T-cell (primary cell): ENCODE measurements at regions not wholly inside any gene's neighbourhood (a gene's known extent, or its start where the extent isn't known, plus 50 kb on each side); places are given as distances from the start of the nearest gene placed in this dataset.
"Not testable (repeated sequence)": the region's sequence is repeated elsewhere in the genome, so short reads cannot be mapped to it uniquely, and the experiment has no call there.

Experiments
- ATAC-seq, 4 experiments: fragments of 200-7000 bp in 3 of 4; fragments of 150-1000 bp in 1 of 4; cut with Tn5 transposase; replicated peaks in 1 of 4; 1 replicate in 3 of 4; 2 replicates in 1 of 4; pipeline ENCODE4 v1.10.0; 2021; ENCODE audit warnings: moderate library complexity in 3 of 4, mild to moderate bottlenecking in 2 of 4, moderate number of reproducible peaks in 1 of 4
- CTCF ChIA-PET, 2 donors: fragments of 300-600 bp; sonication (Branson Sonifier 250); formaldehyde crosslinking; loops; one replicate each; lab custom pipeline; 2022; ENCODE audit warnings: antibody characterized with exemption in 2 of 2; lab: Charles Lee
- POLR2A ChIA-PET, 2 donors: fragments of 300-600 bp; sonication (Branson Sonifier 250); formaldehyde crosslinking; loops; one replicate each; lab custom pipeline; 2022; ENCODE audit warnings: antibody characterized with exemption in 2 of 2; lab: Charles Lee
- DNase-seq, 35 experiments: peaks; one replicate each; pipeline versions ENCODE4 v3.0.0 to v3.0.0-alpha.2; 2013 to 2023
- H3K27ac ChIP-seq: one replicate; pipeline ENCODE4 v1.5.1; 2013; ENCODE audit warnings: low read length
- H3K27me3 ChIP-seq, 2 experiments: replicated peaks in 1 of 2; 1 replicate in 1 of 2; 2 replicates in 1 of 2; pipeline versions ENCODE4 v1.6.1 to v1.7.0; 2013; ENCODE audit warnings: low read length in 1 of 2, mixed read lengths in 1 of 2; ENCODE audit not compliant: control insufficient read depth in 2 of 2, insufficient read depth in 2 of 2; ENCODE audit errors: extremely low read depth in 1 of 2
- H3K36me3 ChIP-seq, 2 donors: 1 replicate in 1 of 2; 2 replicates in 1 of 2; pipeline versions ENCODE4 v1.6.1 to v1.7.0; 2013; ENCODE audit warnings: low read length in 1 of 2; ENCODE audit not compliant: control insufficient read depth in 2 of 2, insufficient read depth in 1 of 2; ENCODE audit errors: extremely low read depth in 1 of 2
- H3K4me1 ChIP-seq, 2 experiments: 1 replicate in 1 of 2; 2 replicates in 1 of 2; pipeline versions ENCODE4 v1.6.1 to v1.7.0; 2013; ENCODE audit warnings: low read length in 2 of 2, mixed read lengths in 1 of 2; ENCODE audit not compliant: insufficient read depth in 2 of 2, control insufficient read depth in 1 of 2; ENCODE audit errors: extremely low read depth in 1 of 2
- H3K4me3 ChIP-seq, 2 donors: 1 replicate in 1 of 2; 2 replicates in 1 of 2; pipeline versions ENCODE4 v1.5.1 to v1.7.0; 2013; ENCODE audit warnings: mild to moderate bottlenecking in 2 of 2, low read length in 1 of 2, moderate library complexity in 1 of 2; ENCODE audit not compliant: control insufficient read depth in 1 of 2; ENCODE audit errors: extremely low read depth in 1 of 2
- H3K9me3 ChIP-seq: 2 replicates; pipeline ENCODE4 v1.7.0; 2013
- H3K27ac Mint-ChIP-seq, 2 donors: one replicate each; pipeline ENCODE4 v1.8.0; 2020 to 2021; ENCODE audit warnings: mild to moderate bottlenecking in 2 of 2, mixed read lengths in 2 of 2
- H3K27me3 Mint-ChIP-seq, 2 donors: one replicate each; pipeline ENCODE4 v1.8.0; 2021 to 2022; ENCODE audit warnings: mixed read lengths in 2 of 2
- H3K36me3 Mint-ChIP-seq: one replicate; pipeline ENCODE4 v1.8.0; 2021; ENCODE audit warnings: mixed read lengths
- H3K4me1 Mint-ChIP-seq, 3 donors: one replicate each; pipeline ENCODE4 v1.8.0; 2020 to 2022; ENCODE audit warnings: mixed read lengths in 3 of 3, mild to moderate bottlenecking in 1 of 3
- H3K4me3 Mint-ChIP-seq, 3 donors: one replicate each; pipeline ENCODE4 v1.8.0; 2020 to 2022; ENCODE audit warnings: mild to moderate bottlenecking in 3 of 3, mixed read lengths in 3 of 3, moderate library complexity in 3 of 3
- H3K9me3 Mint-ChIP-seq, 3 donors: one replicate each; pipeline ENCODE4 v1.8.0; 2020 to 2022; ENCODE audit warnings: mixed read lengths in 3 of 3
- WGBS: methylation state at CpG from one replicate; pipeline ENCODE4 v1.1.5; 2013; ENCODE audit warnings: missing lambda C conversion rate; ENCODE audit not compliant: insufficient coverage; 5-methylcytosine and 5-hydroxymethylcytosine counted together

DNA sequence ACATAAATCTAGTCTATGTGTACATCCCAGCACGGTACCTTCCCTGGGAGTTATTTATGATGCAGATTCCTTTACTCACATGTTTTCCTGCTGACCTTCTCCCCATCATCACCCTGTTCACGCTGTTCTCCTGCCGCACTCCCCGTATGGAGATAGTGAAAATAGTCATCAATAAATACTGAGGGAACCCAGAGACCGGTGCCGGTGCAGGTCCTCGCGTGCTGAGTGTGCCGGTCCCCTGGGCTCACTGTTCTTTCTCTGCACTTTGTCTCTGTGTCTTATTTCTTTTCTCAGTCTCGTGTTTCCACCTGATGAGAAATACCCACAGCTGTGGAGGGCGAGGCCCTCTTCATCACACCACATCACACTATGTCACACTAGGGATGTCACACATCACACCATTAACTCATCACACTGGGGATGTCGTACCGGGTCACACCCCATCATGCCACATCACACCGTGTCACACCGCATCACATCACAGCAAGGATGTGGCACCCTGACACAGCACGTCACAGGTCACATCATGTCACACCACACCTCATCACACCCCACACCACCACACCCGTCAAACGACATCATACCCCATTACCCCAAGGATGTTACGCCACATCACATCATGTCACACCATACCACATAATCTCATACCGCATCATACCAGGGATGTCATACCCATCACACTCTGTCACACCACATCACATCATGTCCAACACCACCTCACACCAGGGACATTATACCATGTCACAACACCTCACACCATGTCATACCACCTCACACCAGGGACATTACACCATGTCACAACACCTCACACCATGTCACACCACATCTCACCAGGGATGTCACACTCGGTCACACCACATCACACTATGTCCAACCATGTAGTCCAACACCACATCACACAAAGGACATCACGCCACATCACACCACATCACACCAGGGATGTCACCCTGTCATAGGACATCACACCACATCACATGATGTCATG lies 207.0 kb downstream of the TMEM121 start:
- no peak overlapping the region for H3K27ac ChIP-seq
- 88% methylated on average over 20 of the region's 22 CpGs for WGBS
- Mint-ChIP-seq H3K27ac (no peak overlapping the region), H3K4me3 (no peak overlapping the region), H3K36me3 (no peaks in the 10 kb centered on the region), H3K27me3 (peaks cover 11 to 12% of the 10 kb centered on the region in 2 donors), H3K4me1 (no peaks in the 10 kb centered on the region), H3K9me3 (peaks cover 0 to 7% (median 6%) of the 10 kb centered on the region in 3 donors)
- H3K4me1 ChIP-seq, result no peaks in the 10 kb centered on the region
- no peak overlapping the region for H3K4me3 ChIP-seq
- no peaks in the 10 kb centered on the region for H3K36me3 ChIP-seq
- ChIA-PET CTCF (no interaction called here), POLR2A (no interaction called here)
- ATAC-seq, result no peak
- H3K27me3 ChIP-seq, result peaks cover 0 to 5% of the 10 kb centered on the region in 2 experiments
- no peaks in the 10 kb centered on the region for H3K9me3 ChIP-seq
- no peak for DNase-seq

DNA sequence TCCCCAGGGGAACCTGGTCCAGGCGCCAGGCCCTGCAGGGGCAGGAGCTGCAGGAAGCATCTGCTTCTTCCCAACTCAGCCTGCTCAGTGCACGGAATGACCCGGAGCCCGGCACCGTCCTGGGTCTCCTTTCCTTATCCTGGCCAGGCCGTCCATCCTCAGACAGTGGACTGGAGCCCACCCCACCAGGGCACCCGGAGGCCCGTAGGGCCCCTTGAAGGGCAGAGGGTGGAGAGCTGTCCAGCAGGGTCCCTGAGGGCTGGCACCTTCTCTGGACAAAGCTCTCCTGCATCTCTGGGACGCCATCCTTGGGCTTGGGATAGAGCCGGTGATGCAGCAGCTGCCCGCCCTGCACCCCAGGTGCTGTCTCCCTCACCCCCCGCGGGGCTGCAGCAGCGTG lies 207.9 kb downstream of the TMEM121 start:
- H3K4me3 ChIP-seq, H3K9me3 ChIP-seq, H3K27ac Mint-ChIP-seq, H3K4me1 Mint-ChIP-seq, H3K4me3 Mint-ChIP-seq, H3K4me1 ChIP-seq, H3K27ac ChIP-seq, H3K36me3 ChIP-seq, ATAC-seq, H3K9me3 Mint-ChIP-seq, POLR2A ChIA-PET, H3K27me3 ChIP-seq, H3K36me3 Mint-ChIP-seq, DNase-seq, CTCF ChIA-PET: not testable (repeated sequence)
- peaks cover 8 to 11% of the 10 kb centered on the region in 2 donors for H3K27me3 Mint-ChIP-seq
- no CpG with 5 or more reads among the region's 14 CpGs for WGBS

DNA sequence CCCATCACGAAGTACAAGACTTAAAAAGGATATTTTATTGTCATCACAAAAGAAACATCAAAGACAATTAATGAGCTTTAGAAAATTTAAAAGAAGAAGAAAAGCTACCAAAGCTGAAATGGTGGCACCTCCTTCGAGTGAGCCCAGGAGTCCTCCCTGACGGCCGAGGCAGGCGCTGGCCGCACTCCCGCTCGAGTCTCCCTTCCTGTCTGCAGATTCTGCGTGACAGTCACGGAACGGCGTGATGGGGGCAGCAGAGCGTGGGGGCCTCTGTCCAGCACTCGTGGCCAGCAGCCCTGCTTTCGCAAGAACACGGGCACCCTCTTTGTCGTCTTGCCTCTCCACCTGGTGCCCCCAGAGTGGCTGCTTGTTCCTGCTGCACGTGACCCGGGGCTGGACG lies 209.9 kb downstream of the TMEM121 start:
- H3K9me3 ChIP-seq, ATAC-seq, H3K4me1 Mint-ChIP-seq, H3K36me3 Mint-ChIP-seq, DNase-seq, H3K27me3 Mint-ChIP-seq, H3K4me1 ChIP-seq, H3K4me3 ChIP-seq, H3K27ac ChIP-seq, H3K36me3 ChIP-seq, POLR2A ChIA-PET, H3K9me3 Mint-ChIP-seq, CTCF ChIA-PET, H3K27me3 ChIP-seq, H3K27ac Mint-ChIP-seq, H3K4me3 Mint-ChIP-seq: not testable (repeated sequence)
- WGBS, result 97% methylated on average over 5 of the region's 20 CpGs

DNA sequence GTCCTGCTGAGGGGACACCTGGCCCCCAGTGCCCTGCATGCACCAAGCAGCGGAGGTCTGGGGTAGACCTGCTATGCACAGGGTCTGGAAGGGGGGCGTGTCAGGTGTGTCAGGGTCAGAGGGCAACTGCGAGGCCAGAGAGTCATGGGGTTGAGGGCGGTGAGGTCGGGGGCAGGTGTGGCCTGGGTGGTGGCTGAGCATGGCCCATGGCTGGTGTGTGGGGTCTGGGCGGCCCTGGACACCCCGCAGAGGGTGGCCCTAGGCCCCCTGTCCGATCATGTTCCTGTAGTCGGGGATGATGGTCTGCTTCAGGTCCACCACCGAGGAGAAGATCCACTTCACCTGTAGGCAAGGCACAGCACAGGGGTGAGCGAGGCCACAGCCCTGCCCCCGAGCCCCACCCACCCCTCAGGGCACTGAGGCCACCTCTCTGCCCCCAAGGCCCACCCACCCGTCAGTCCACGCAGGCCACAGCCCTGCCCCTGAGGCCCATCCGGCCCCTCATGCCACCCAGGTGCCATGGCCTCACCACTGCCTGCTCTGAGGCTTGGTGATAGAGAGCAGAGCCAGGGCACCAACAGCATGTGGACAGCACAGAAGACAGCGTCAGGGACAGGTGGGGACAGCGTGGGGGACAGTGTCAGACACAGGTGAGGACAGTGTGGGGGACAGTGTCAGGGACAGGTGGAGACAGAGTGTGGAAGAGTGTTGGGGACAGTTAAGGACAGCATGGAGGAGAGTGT lies 211.3 kb downstream of the TMEM121 start:
- Histone ChIP-seq H3K27ac (no peak overlapping the region), H3K27me3 (peaks cover 0 to 3% of the 10 kb centered on the region in 2 experiments), H3K4me1 (no peaks in the 10 kb centered on the region), H3K36me3 (no peaks in the 10 kb centered on the region), H3K9me3 (no peaks in the 10 kb centered on the region), H3K4me3 (no peak overlapping the region)
- Mint-ChIP-seq H3K4me3 (no peak overlapping the region), H3K27me3 (no peaks in the 10 kb centered on the region), H3K27ac (no peak overlapping the region), H3K36me3 (no peaks in the 10 kb centered on the region), H3K9me3 (no peaks in the 10 kb centered on the region), H3K4me1 (no peaks in the 10 kb centered on the region)
- POLR2A ChIA-PET, result no interaction called here
- WGBS, result 70% methylated on average over 10 of the region's 17 CpGs
- DNase-seq, result no peak
- CTCF ChIA-PET, result no interaction called here
- no peak for ATAC-seq

DNA sequence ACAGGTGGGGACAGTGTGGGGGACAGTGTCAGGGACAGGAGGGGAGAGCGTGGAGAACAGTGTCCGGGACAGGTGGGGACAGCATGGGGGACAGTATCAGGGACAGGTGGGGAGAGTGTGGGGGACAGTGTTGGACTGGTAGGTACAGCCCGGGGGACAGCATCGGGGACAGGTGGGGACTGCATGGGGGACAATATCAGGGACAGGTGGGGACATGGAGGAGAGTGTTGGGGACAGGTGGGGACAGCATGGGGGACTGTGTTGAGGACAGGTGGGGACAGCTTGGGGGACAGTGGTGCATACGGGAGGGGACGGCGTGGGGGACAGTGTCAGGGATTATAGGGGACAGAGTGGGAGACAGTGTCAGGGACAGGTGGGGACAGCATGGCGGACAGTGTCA lies 212.3 kb downstream of the TMEM121 start:
- Mint-ChIP-seq H3K36me3 (no peaks in the 10 kb centered on the region), H3K4me1 (no peaks in the 10 kb centered on the region), H3K4me3 (no peak overlapping the region), H3K9me3 (no peaks in the 10 kb centered on the region), H3K27ac (no peak overlapping the region), H3K27me3 (no peaks in the 10 kb centered on the region)
- DNase-seq (no peak), ATAC-seq (no peak)
- CTCF ChIA-PET, result no interaction called here
- Histone ChIP-seq H3K36me3 (no peaks in the 10 kb centered on the region), H3K4me1 (no peaks in the 10 kb centered on the region), H3K9me3 (no peaks in the 10 kb centered on the region), H3K27ac (no peak overlapping the region), H3K27me3 (peaks cover 0 to 3% of the 10 kb centered on the region in 2 experiments), H3K4me3 (no peak overlapping the region)
- WGBS, result 85% methylated on average over 8 of the region's 8 CpGs
- POLR2A ChIA-PET, result no interaction called here

DNA sequence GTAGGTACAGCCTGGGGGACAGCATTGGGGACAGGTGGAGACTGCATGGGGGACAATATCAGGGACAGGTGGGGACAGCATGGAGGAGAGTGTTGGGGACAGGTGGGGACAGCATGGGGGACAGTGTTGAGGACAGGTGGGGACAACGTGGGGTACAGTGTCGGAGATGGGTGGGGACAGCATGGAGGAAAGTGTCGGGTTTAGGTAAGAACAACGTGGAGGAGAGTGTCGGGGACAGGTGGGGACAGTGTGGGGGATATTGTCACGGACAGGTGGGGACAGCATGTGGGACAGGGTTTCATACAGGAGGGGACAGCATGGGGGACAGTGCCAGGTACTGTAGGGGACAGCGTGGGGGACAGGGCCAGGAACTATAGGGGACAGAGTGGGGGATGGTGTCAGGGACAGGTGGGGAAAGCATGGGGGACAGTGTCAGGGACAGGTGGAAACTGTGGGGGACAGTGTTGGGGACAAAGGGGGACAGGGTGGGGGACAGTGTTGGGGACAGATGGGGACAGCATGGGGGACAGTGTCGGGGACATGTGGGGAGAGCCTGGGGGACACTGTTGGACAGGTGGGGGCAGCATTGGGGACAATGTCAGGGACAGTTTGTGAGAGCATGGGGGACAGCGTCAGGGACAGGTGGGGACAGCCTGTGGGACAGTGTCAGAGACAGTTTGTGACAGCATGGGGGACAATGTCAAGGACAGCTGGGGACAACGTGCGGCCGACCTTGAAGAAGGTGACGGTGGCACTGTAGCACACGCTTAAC lies 213.1 kb downstream of the TMEM121 start:
- Mint-ChIP-seq H3K4me3 (no peak overlapping the region), H3K9me3 (no peaks in the 10 kb centered on the region), H3K27me3 (no peaks in the 10 kb centered on the region), H3K36me3 (no peaks in the 10 kb centered on the region), H3K27ac (no peak overlapping the region), H3K4me1 (no peaks in the 10 kb centered on the region)
- DNase-seq (no peak), ATAC-seq (no peak)
- H3K36me3 ChIP-seq, result no peaks in the 10 kb centered on the region
- H3K9me3 ChIP-seq, result no peaks in the 10 kb centered on the region
- no peaks in the 10 kb centered on the region for H3K4me1 ChIP-seq
- POLR2A ChIA-PET, result no interaction called here
- H3K27ac ChIP-seq, result no peak overlapping the region
- H3K27me3 ChIP-seq, result peaks cover 0 to 3% of the 10 kb centered on the region in 2 experiments
- 80% methylated on average over 8 of the region's 14 CpGs for WGBS
- no peak overlapping the region for H3K4me3 ChIP-seq
- CTCF ChIA-PET, result no interaction called here
